Mammary epithelial cell (primary cell): ENCODE measurements at regions not wholly inside any gene's neighbourhood (a gene's known extent, or its start where the extent isn't known, plus 50 kb on each side); places are given as distances from the start of the nearest gene placed in this dataset.

Experiments
- EZH2 ChIP-seq: IDR thresholded peaks from 2 replicates; pipeline ENCODE4 v1.6.1; 2012; ENCODE audit warnings: low read length, inconsistent platforms, borderline replicate concordance
- TF ChIP-seq, protein P1 (sequence below), 2 donors: IDR thresholded peaks in 1 of 2; conservative IDR thresholded peaks in 1 of 2; 2 replicates each; pipeline ENCODE4 v1.5.1; 2011 to 2012; ENCODE audit warnings: inconsistent platforms in 2 of 2, low read length in 2 of 2, mild to moderate bottlenecking in 2 of 2, control low read depth in 1 of 2, low read depth in 1 of 2; ENCODE audit not compliant: insufficient read depth in 1 of 2; ENCODE audit errors: extremely low read depth in 1 of 2

DNA sequence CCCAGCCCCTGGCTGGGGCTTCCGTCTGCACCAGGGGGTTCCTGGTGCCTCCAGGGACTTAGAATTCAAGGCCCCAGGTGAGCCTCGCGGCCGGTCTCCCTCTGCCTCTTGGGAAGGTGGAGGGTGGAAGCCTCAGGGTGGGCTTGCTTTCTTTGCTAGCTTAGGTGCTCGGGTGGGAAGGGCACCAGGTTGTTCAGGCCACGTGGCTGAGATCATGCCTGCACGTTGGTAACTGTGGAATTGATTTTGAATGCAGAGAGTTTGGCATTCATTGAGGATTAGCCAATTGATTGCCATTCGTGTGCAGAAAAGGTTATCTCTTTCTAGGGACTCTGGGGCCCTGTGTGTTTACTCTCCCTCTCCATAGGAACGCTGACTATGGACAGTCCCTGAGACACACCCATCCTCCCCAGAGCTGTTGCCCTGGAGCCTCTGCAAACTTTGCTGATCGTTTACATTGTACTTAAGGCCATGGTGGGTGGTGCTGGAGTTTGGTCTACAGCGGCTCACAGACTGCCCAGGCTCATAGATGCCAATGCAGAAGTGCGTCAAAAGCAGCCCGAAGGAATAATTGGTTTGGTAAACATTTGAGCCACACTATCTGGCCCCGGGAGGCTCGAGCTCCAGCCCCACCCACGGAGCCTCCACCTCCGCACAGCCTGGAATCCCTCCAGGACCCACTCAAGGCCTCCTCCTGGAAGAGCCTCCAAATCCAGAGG, 1457.7 kb downstream of the BRD1 start:
- TF ChIP-seq, protein P1, sequence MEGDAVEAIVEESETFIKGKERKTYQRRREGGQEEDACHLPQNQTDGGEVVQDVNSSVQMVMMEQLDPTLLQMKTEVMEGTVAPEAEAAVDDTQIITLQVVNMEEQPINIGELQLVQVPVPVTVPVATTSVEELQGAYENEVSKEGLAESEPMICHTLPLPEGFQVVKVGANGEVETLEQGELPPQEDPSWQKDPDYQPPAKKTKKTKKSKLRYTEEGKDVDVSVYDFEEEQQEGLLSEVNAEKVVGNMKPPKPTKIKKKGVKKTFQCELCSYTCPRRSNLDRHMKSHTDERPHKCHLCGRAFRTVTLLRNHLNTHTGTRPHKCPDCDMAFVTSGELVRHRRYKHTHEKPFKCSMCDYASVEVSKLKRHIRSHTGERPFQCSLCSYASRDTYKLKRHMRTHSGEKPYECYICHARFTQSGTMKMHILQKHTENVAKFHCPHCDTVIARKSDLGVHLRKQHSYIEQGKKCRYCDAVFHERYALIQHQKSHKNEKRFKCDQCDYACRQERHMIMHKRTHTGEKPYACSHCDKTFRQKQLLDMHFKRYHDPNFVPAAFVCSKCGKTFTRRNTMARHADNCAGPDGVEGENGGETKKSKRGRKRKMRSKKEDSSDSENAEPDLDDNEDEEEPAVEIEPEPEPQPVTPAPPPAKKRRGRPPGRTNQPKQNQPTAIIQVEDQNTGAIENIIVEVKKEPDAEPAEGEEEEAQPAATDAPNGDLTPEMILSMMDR (conservative IDR thresholded peaks at IDR 0.05 in 1 of 2, IDR thresholded peaks at IDR 0.05 in 1 of 2; ENCODE audit: extremely low read depth in 1 of 2, insufficient read depth in 1 of 2, low read depth in 1 of 2, low read length in 2 of 2), result no peak
- no peak for TF ChIP-seq EZH2
